HCT116 (cell line): ENCODE measurements at regions not wholly inside any gene's neighbourhood (a gene's known extent, or its start where the extent isn't known, plus 50 kb on each side); places are given as distances from the start of the nearest gene placed in this dataset.

Experiments used
- ATAC-seq: fragments of 200-7000 bp; cut with Tn5 transposase; 2 replicates; pipeline ENCODE4 v1.9.1; 2020; ENCODE audit warnings: mild to moderate bottlenecking, moderate library complexity
- BruUV-seq: library from RNA; stranded (reverse); fragments of 400-500 nt; replicated peaks from 2 replicates; lab custom pipeline; 2021; lab: Mats Ljungman, UMichigan
- CTCF ChIA-PET: fragments of 300-600 bp; sonication (Branson Sonifier 250); formaldehyde crosslinking; loops from one replicate; lab custom pipeline; 2021; ENCODE audit warnings: antibody characterized with exemption; lab: Charles Lee
- POLR2A ChIA-PET: fragments of 300-600, 350-600 bp; sonication (Branson Sonifier 250); formaldehyde crosslinking; loops from one replicate; lab custom pipeline; 2021; ENCODE audit warnings: antibody characterized with exemption; lab: Charles Lee
- RAD21 ChIA-PET, 2 experiments: fragments of 300-600 bp; sonication (Branson Sonifier 250); formaldehyde crosslinking; loops; one replicate each; lab custom pipeline; 2023; ENCODE audit warnings: low total read pairs in 2 of 2; ENCODE audit not compliant: uncharacterized antibody in 2 of 2, unreplicated experiment in 2 of 2, low non-redundant PET in 1 of 2; lab: Charles Lee
- DNase-seq: peaks from one replicate; pipeline ENCODE4 v3.0.0-alpha.2; 2010; ENCODE audit warnings: low read depth, low spot score
- H2AFZ ChIP-seq: fragments of 200-600 bp; shearing (Covaris generic), sonication (generic); 2 replicates; pipeline ENCODE4 v1.6.1; 2017; ENCODE audit warnings: low read depth, mixed run types, mixed read lengths, antibody characterized with exemption, low read length; ENCODE audit not compliant: poor library complexity, severe bottlenecking
- H3K27ac ChIP-seq: 2 replicates; pipeline ENCODE4 v1.5.1; 2012; ENCODE audit warnings: low read depth, low read length
- H3K27me3 ChIP-seq: fragments of 200-600 bp; sonication (generic); 2 replicates; pipeline ENCODE4 v1.6.1; 2016; ENCODE audit warnings: mixed run types, low read length, mixed read lengths; ENCODE audit not compliant: insufficient read depth
- H3K36me3 ChIP-seq, 2 experiments: fragments of 200-500 bp in 1 of 2; fragments of 200-600 bp in 1 of 2; sonication (Bioruptor generic) in 1 of 2; sonication (generic) in 1 of 2; 2 replicates each; pipeline versions ENCODE4 v1.5.1 to v1.6.1; 2014 to 2016; ENCODE audit warnings: low read length in 2 of 2, inconsistent platforms in 1 of 2, mixed read lengths in 1 of 2, mixed run types in 1 of 2; ENCODE audit not compliant: insufficient read depth in 2 of 2, control insufficient read depth in 1 of 2
- H3K4me1 ChIP-seq, 2 experiments: fragments of 200-600 bp in 1 of 2; sonication (generic) in 1 of 2; 2 replicates each; pipeline versions ENCODE4 v1.5.1 to v1.6.1; 2012 to 2017; ENCODE audit warnings: low read length in 2 of 2, inconsistent platforms in 1 of 2, mild to moderate bottlenecking in 1 of 2, mixed read lengths in 1 of 2, mixed run types in 1 of 2, moderate library complexity in 1 of 2; ENCODE audit not compliant: insufficient read depth in 2 of 2, control insufficient read depth in 1 of 2
- H3K4me2 ChIP-seq: fragments of 200-600 bp; sonication (generic); 2 replicates; pipeline ENCODE4 v1.6.1; 2017; ENCODE audit warnings: mixed run types, low read length, mixed read lengths
- H3K4me3 ChIP-seq, 2 experiments: fragments of 200-600 bp in 1 of 2; sonication (generic) in 1 of 2; replicated peaks in 1 of 2; 2 replicates each; pipeline ENCODE4 v1.5.1; 2011 to 2016; ENCODE audit warnings: low read length in 2 of 2, control low read depth in 1 of 2, low read depth in 1 of 2, mild to moderate bottlenecking in 1 of 2, mixed read lengths in 1 of 2, mixed run types in 1 of 2
- H3K79me2 ChIP-seq: fragments of 200-600 bp; sonication (generic); 2 replicates; pipeline ENCODE4 v1.6.1; 2017; ENCODE audit warnings: mild to moderate bottlenecking, mixed run types, low read length, moderate library complexity, mixed read lengths; ENCODE audit not compliant: insufficient read depth
- H3K9ac ChIP-seq: fragments of 200-600 bp; sonication (generic); 2 replicates; pipeline ENCODE4 v1.6.1; 2016; ENCODE audit warnings: low read length, mixed read lengths
- H3K9me2 ChIP-seq: fragments of 200-600 bp; sonication (generic), shearing (Covaris generic); 2 replicates; pipeline ENCODE4 v1.6.1; 2017; ENCODE audit warnings: mixed run types, mild to moderate bottlenecking, moderate library complexity; ENCODE audit not compliant: insufficient read depth
- H3K9me3 ChIP-seq, 2 experiments: fragments of 200-500 bp in 1 of 2; fragments of 200-600 bp in 1 of 2; sonication (Bioruptor generic) in 1 of 2; sonication (generic) in 1 of 2; 2 replicates each; pipeline ENCODE4 v1.6.1; 2014 to 2017; ENCODE audit warnings: low read length in 2 of 2, mixed read lengths in 2 of 2, inconsistent platforms in 1 of 2, low read depth in 1 of 2, mild to moderate bottlenecking in 1 of 2, mixed run types in 1 of 2, moderate library complexity in 1 of 2; ENCODE audit not compliant: control insufficient read depth in 1 of 2, insufficient read depth in 1 of 2
- H4K20me1 ChIP-seq: fragments of 200-600 bp; sonication (generic), shearing (Covaris generic); 2 replicates; pipeline ENCODE4 v1.6.1; 2017; ENCODE audit warnings: mixed run types, mild to moderate bottlenecking, moderate library complexity; ENCODE audit not compliant: insufficient read depth
- ATF3 ChIP-seq: IDR thresholded peaks from 2 replicates; pipeline ENCODE4 v1.6.1; 2012
- CEBPB ChIP-seq: IDR thresholded peaks from 2 replicates; pipeline ENCODE4 v1.6.1; 2012; ENCODE audit warnings: low read depth
- ELF1 ChIP-seq: IDR thresholded peaks from 2 replicates; pipeline ENCODE4 v1.6.1; 2012; ENCODE audit warnings: low read depth, borderline replicate concordance
- FOSL1 ChIP-seq: IDR thresholded peaks from 2 replicates; pipeline ENCODE4 v1.6.1; 2012; ENCODE audit warnings: low read depth
- MAX ChIP-seq: IDR thresholded peaks from 2 replicates; pipeline ENCODE4 v1.6.1; 2012
- POLR2A ChIP-seq: IDR thresholded peaks from 2 replicates; pipeline ENCODE4 v1.7.0; 2011; ENCODE audit warnings: borderline replicate concordance; ENCODE audit not compliant: insufficient read depth, insufficient read length; ENCODE audit errors: extremely low read depth
- POLR2AphosphoS5 ChIP-seq: IDR thresholded peaks from 2 replicates; pipeline ENCODE4 v1.6.1; 2011; ENCODE audit warnings: mild to moderate bottlenecking, low read depth, low read length, moderate library complexity
- RAD21 ChIP-seq: IDR thresholded peaks from 2 replicates; pipeline ENCODE4 v1.6.1; 2012; ENCODE audit warnings: low read depth, mild to moderate bottlenecking
- REST ChIP-seq: IDR thresholded peaks from 2 replicates; pipeline ENCODE4 v1.6.1; 2012; ENCODE audit warnings: low read depth
- SIN3A ChIP-seq: IDR thresholded peaks from 2 replicates; pipeline ENCODE4 v1.6.1; 2012; ENCODE audit warnings: low read depth
- SP1 ChIP-seq: IDR thresholded peaks from 2 replicates; pipeline ENCODE4 v1.6.1; 2012; ENCODE audit warnings: low read depth
- SRF ChIP-seq: IDR thresholded peaks from 2 replicates; pipeline ENCODE4 v1.6.1; 2012; ENCODE audit warnings: low read depth
- TCF7L2 ChIP-seq: IDR thresholded peaks from 2 replicates; pipeline ENCODE4 v1.7.0; 2011; ENCODE audit warnings: borderline replicate concordance, inconsistent platforms; ENCODE audit not compliant: insufficient read depth, insufficient read length; ENCODE audit errors: extremely low read depth
- ZFX ChIP-seq: fragments of 450-650 bp; IDR thresholded peaks from 2 replicates; pipeline ENCODE4 v1.6.1; 2017
- ZNF274 ChIP-seq: fragments of 200-500 bp; sonication (Bioruptor generic); IDR thresholded peaks from 2 replicates; pipeline ENCODE4 v1.6.1; 2014; ENCODE audit warnings: mild to moderate bottlenecking, low read depth, low read length, inconsistent platforms
- intact Hi-C: fragments of 100-400 bp; cut with micrococcal nuclease; formaldehyde crosslinking; loops from 2 replicates; pipeline ENCODE4 v1.10.0; 2022

- no TSS peak for BruUV-seq
- no peak overlapping the region for H3K4me3 ChIP-seq
- H4K20me1 ChIP-seq = no peaks in the 10 kb centered on the region
- H3K9me3 ChIP-seq = no peaks in the 10 kb centered on the region; a peak in 1 of 4 replicates
- H3K4me2 ChIP-seq = no peak overlapping the region
- POLR2A ChIA-PET = no interaction called here
- CTCF ChIA-PET = no interaction called here
- no peaks in the 10 kb centered on the region for H3K27me3 ChIP-seq
- H3K9me2 ChIP-seq = no peaks in the 10 kb centered on the region
- DNase-seq (no peak), ATAC-seq (no peak)
- no peak overlapping the region for H3K9ac ChIP-seq
- no peaks in the 10 kb centered on the region for H3K79me2 ChIP-seq
- no peak overlapping the region for H2AFZ ChIP-seq
- RAD21 ChIA-PET = no interaction called here
- H3K36me3 ChIP-seq = no peaks in the 10 kb centered on the region
- TF ChIP-seq FOSL1 = no peak
- no peak for TF ChIP-seq POLR2AphosphoS5
- TF ChIP-seq SP1 = no peak
- no peak for TF ChIP-seq ZNF274
- no peak for TF ChIP-seq POLR2A
- TF ChIP-seq ATF3 = no peak
- no peak for TF ChIP-seq SRF
- TF ChIP-seq RAD21 = no peak
- TF ChIP-seq TCF7L2 = no peak
- no peak for TF ChIP-seq ZFX
- no peak for TF ChIP-seq CEBPB
- no peak for TF ChIP-seq ELF1
- no peak for TF ChIP-seq MAX
- no peak for TF ChIP-seq REST
- no peak for TF ChIP-seq SIN3A
- H3K4me1 ChIP-seq = no peaks in the 10 kb centered on the region
- no peak overlapping the region for H3K27ac ChIP-seq
- intact Hi-C loops = no loop called here
Measured at GRCh38 chr16:76199681-76200220, 77.5 kb upstream of the CNTNAP4 start.
